ENCODE measurements at regions not wholly inside any gene's neighbourhood (a gene's known extent, or its start where the extent isn't known, plus 50 kb on each side); places are given as distances from the start of the nearest gene placed in this dataset.

GRCh38 chr9:18159254-18159653 is 314.7 kb upstream of the ADAMTSL1 start:
- no peaks in the 10 kb centered on the region; the same call in 1 of the 2 replicates for H3K9me2 ChIP-seq (replicated peaks; ENCODE audit: control insufficient read depth, low read length)
- TF ChIP-seq CTCF (IDR thresholded peaks at IDR 0.05; ENCODE audit: low read depth, low read length, poor library complexity, severe bottlenecking) (no peak), EZH2phosphoT487 (IDR thresholded peaks at IDR 0.05; ENCODE audit: borderline replicate concordance, low read length) (no peak)
- no peaks in the 10 kb centered on the region for H3K4me1 ChIP-seq (ENCODE audit: control insufficient read depth, low read length)
- no peaks in the 10 kb centered on the region for H3K9me3 ChIP-seq (ENCODE audit: control insufficient read depth, insufficient read depth, low read length)
- no peak overlapping the region for H3K27ac ChIP-seq (ENCODE audit: low read depth, low read length)
- no peaks in the 10 kb centered on the region for H3K79me2 ChIP-seq (ENCODE audit: control insufficient read depth, low read length)
- H3K4me3 ChIP-seq (ENCODE audit: low read length) = no peak overlapping the region
- H3K27me3 ChIP-seq (ENCODE audit: control insufficient read depth, low read length) = no peaks in the 10 kb centered on the region; the same call in 1 of the 2 replicates
- H4K20me1 ChIP-seq (ENCODE audit: control insufficient read depth, insufficient read depth, low read depth, low read length) = no peaks in the 10 kb centered on the region
- H3K4me2 ChIP-seq (ENCODE audit: low read length) = no peak overlapping the region
- H3K36me3 ChIP-seq (ENCODE audit: control insufficient read depth, low read length) = no peaks in the 10 kb centered on the region
- H3F3A ChIP-seq (ENCODE audit: control insufficient read depth, insufficient read depth) = no peaks in the 10 kb centered on the region

- Histone ChIP-seq H3K27me3 (ENCODE audit: control insufficient read depth, low read length) (peaks cover 3% of the 10 kb centered on the region; the same call in 1 of the 2 replicates), H3K4me2 (ENCODE audit: low read length) (no peak overlapping the region), H3K36me3 (ENCODE audit: control insufficient read depth, low read length) (no peaks in the 10 kb centered on the region), H3K9me2 (replicated peaks; ENCODE audit: control insufficient read depth, low read length) (no peaks in the 10 kb centered on the region; the same call in 1 of the 2 replicates), H3K79me2 (ENCODE audit: control insufficient read depth, low read length) (no peaks in the 10 kb centered on the region), H3F3A (ENCODE audit: control insufficient read depth, insufficient read depth) (no peaks in the 10 kb centered on the region), H3K27ac (ENCODE audit: low read depth, low read length) (no peak overlapping the region), H3K4me3 (ENCODE audit: low read length) (no peak overlapping the region), H3K9me3 (ENCODE audit: control insufficient read depth, insufficient read depth, low read length) (no peaks in the 10 kb centered on the region), H3K4me1 (ENCODE audit: control insufficient read depth, low read length) (no peaks in the 10 kb centered on the region), H4K20me1 (ENCODE audit: control insufficient read depth, insufficient read depth, low read depth, low read length) (no peaks in the 10 kb centered on the region)
- TF ChIP-seq EZH2phosphoT487 (IDR thresholded peaks at IDR 0.05; ENCODE audit: borderline replicate concordance, low read length) = no peak
- no peak for TF ChIP-seq CTCF (IDR thresholded peaks at IDR 0.05; ENCODE audit: low read depth, low read length, poor library complexity, severe bottlenecking)
These were observed 310.8 kb upstream of the ADAMTSL1 start for GRCh38 chr9:18163146-18163545.

- H3F3A ChIP-seq (ENCODE audit: control insufficient read depth, insufficient read depth) = no peaks in the 10 kb centered on the region
- no peak overlapping the region for H3K4me2 ChIP-seq (ENCODE audit: low read length)
- no peaks in the 10 kb centered on the region for H3K9me3 ChIP-seq (ENCODE audit: control insufficient read depth, insufficient read depth, low read length)
- no peaks in the 10 kb centered on the region for H3K4me1 ChIP-seq (ENCODE audit: control insufficient read depth, low read length)
- TF ChIP-seq CTCF (IDR thresholded peaks at IDR 0.05; ENCODE audit: low read depth, low read length, poor library complexity, severe bottlenecking) = no peak
- no peak for TF ChIP-seq EZH2phosphoT487 (IDR thresholded peaks at IDR 0.05; ENCODE audit: borderline replicate concordance, low read length)
- no peaks in the 10 kb centered on the region for H4K20me1 ChIP-seq (ENCODE audit: control insufficient read depth, insufficient read depth, low read depth, low read length)
- no peaks in the 10 kb centered on the region for H3K9me2 ChIP-seq (replicated peaks; ENCODE audit: control insufficient read depth, low read length)
- peaks cover 3% of the 10 kb centered on the region; the same call in 1 of the 2 replicates for H3K27me3 ChIP-seq (ENCODE audit: control insufficient read depth, low read length)
- H3K27ac ChIP-seq (ENCODE audit: low read depth, low read length) = no peak overlapping the region
- H3K36me3 ChIP-seq (ENCODE audit: control insufficient read depth, low read length) = no peaks in the 10 kb centered on the region
- H3K4me3 ChIP-seq (ENCODE audit: low read length) = no peak overlapping the region
- no peaks in the 10 kb centered on the region for H3K79me2 ChIP-seq (ENCODE audit: control insufficient read depth, low read length)
These were observed 306.2 kb upstream of the ADAMTSL1 start for GRCh38 chr9:18167733-18168132.

All from DOHH2 (cell line).